H9 (cell line): ENCODE measurements at regions not wholly inside any gene's neighbourhood (a gene's known extent, or its start where the extent isn't known, plus 50 kb on each side); places are given as distances from the start of the nearest gene placed in this dataset.

Source experiments
- DNase-seq: peaks from one replicate; pipeline ENCODE4 v3.0.0-alpha.2; 2017
- H2AFZ ChIP-seq: one replicate; pipeline ENCODE4 v1.6.1; 2013; ENCODE audit warnings: mild to moderate bottlenecking, low read length, control low read depth, moderate library complexity
- H2AK5ac ChIP-seq: 2 replicates; pipeline ENCODE4 v1.6.1; 2013; ENCODE audit warnings: low read length, control low read depth, mixed read lengths; ENCODE audit not compliant: insufficient read length
- H2BK120ac ChIP-seq: one replicate; pipeline ENCODE4 v1.6.1; 2013; ENCODE audit warnings: low read depth, mild to moderate bottlenecking, low read length, control low read depth, inconsistent platforms; ENCODE audit not compliant: poor library complexity, severe bottlenecking
- H2BK12ac ChIP-seq: 2 replicates; pipeline ENCODE4 v1.6.1; 2013; ENCODE audit warnings: low read length, control low read depth, mixed read lengths, low read depth; ENCODE audit not compliant: insufficient read length
- H2BK15ac ChIP-seq: 2 replicates; pipeline ENCODE4 v1.6.1; 2013; ENCODE audit warnings: low read depth, low read length, control low read depth
- H2BK20ac ChIP-seq: one replicate; pipeline ENCODE4 v1.6.1; 2013; ENCODE audit warnings: low read depth, mild to moderate bottlenecking, low read length, control low read depth, inconsistent platforms; ENCODE audit not compliant: poor library complexity, severe bottlenecking
- H2BK5ac ChIP-seq: 2 replicates; pipeline ENCODE4 v1.6.1; 2013; ENCODE audit warnings: low read length, control low read depth, mixed read lengths; ENCODE audit not compliant: insufficient read length
- H3K14ac ChIP-seq: 2 replicates; pipeline ENCODE4 v1.6.1; 2013; ENCODE audit warnings: low read length, control low read depth; ENCODE audit not compliant: insufficient read depth
- H3K18ac ChIP-seq: 2 replicates; pipeline ENCODE4 v1.6.1; 2013; ENCODE audit warnings: low read depth, mild to moderate bottlenecking, mixed read lengths, low read length, control low read depth; ENCODE audit not compliant: insufficient read length
- H3K23ac ChIP-seq: 2 replicates; pipeline ENCODE4 v1.6.1; 2013; ENCODE audit warnings: low read length, control low read depth, mixed read lengths, low read depth; ENCODE audit not compliant: insufficient read length
- H3K23me2 ChIP-seq: 2 replicates; pipeline ENCODE4 v1.6.1; 2013; ENCODE audit warnings: low read depth, mild to moderate bottlenecking, mixed read lengths, low read length, control low read depth; ENCODE audit not compliant: insufficient read length, poor library complexity, severe bottlenecking
- H3K27ac ChIP-seq: 2 replicates; pipeline ENCODE4 v1.5.1; 2013; ENCODE audit warnings: low read length, control low read depth, mixed read lengths, low read depth; ENCODE audit not compliant: insufficient read length
- H3K27me3 ChIP-seq: 2 replicates; pipeline ENCODE4 v1.6.1; 2013; ENCODE audit warnings: low read length, control low read depth, inconsistent platforms; ENCODE audit not compliant: insufficient read depth
- H3K4ac ChIP-seq: 2 replicates; pipeline ENCODE4 v1.6.1; 2013; ENCODE audit warnings: low read depth, mild to moderate bottlenecking, control low read depth, inconsistent platforms, low read length, moderate library complexity
- H3K4me1 ChIP-seq: 2 replicates; pipeline ENCODE4 v1.6.1; 2013; ENCODE audit warnings: low read length, control low read depth, inconsistent platforms; ENCODE audit not compliant: insufficient read depth
- H3K4me2 ChIP-seq: 2 replicates; pipeline ENCODE4 v1.6.1; 2013; ENCODE audit warnings: low read length, control low read depth, mixed read lengths; ENCODE audit not compliant: insufficient read length, insufficient read depth
- H3K56ac ChIP-seq: 2 replicates; pipeline ENCODE4 v1.6.1; 2013; ENCODE audit warnings: low read depth, mild to moderate bottlenecking, mixed read lengths, low read length, control low read depth; ENCODE audit not compliant: insufficient read length
- H3K79me1 ChIP-seq: 2 replicates; pipeline ENCODE4 v1.6.1; 2013; ENCODE audit warnings: low read depth, mild to moderate bottlenecking, moderate library complexity, low read length, control low read depth, inconsistent platforms; ENCODE audit not compliant: insufficient read depth, poor library complexity, severe bottlenecking
- H3K79me2 ChIP-seq: 2 replicates; pipeline ENCODE4 v1.6.1; 2013; ENCODE audit warnings: low read length, control low read depth, inconsistent platforms; ENCODE audit not compliant: insufficient read depth
- H3K9ac ChIP-seq: 2 replicates; pipeline ENCODE4 v1.6.1; 2013; ENCODE audit warnings: low read length, control low read depth, mixed read lengths; ENCODE audit not compliant: insufficient read length; ENCODE audit errors: extremely low read depth
- H3K9me3 ChIP-seq: one replicate; pipeline ENCODE4 v1.6.1; 2013; ENCODE audit warnings: low read depth, low read length, inconsistent platforms; ENCODE audit not compliant: control insufficient read depth
- H3T11ph ChIP-seq: one replicate; pipeline ENCODE4 v1.6.1; 2013; ENCODE audit warnings: mild to moderate bottlenecking, low read length, control low read depth, inconsistent platforms
- H4K20me1 ChIP-seq: one replicate; pipeline ENCODE4 v1.6.1; 2013; ENCODE audit not compliant: control insufficient read depth, insufficient read length, insufficient read depth
- H4K5ac ChIP-seq: 2 replicates; pipeline ENCODE4 v1.6.1; 2013; ENCODE audit warnings: low read depth, mild to moderate bottlenecking, mixed read lengths, low read length, control low read depth; ENCODE audit not compliant: insufficient read length
- H4K8ac ChIP-seq: replicated peaks from 2 replicates; pipeline ENCODE4 v1.6.1; 2013; ENCODE audit warnings: low read length, control low read depth, mixed read lengths, low read depth; ENCODE audit not compliant: insufficient read length
- H4K91ac ChIP-seq: 2 replicates; pipeline ENCODE4 v1.6.1; 2013; ENCODE audit warnings: low read depth, mild to moderate bottlenecking, moderate library complexity, mixed read lengths, low read length, control low read depth; ENCODE audit not compliant: insufficient read length
- H3K27ac Mint-ChIP-seq, 3 experiments: 2 replicates in 2 of 3; 3 replicates in 1 of 3; pipeline ENCODE4 v1.8.0; 2020 to 2021; ENCODE audit warnings: mixed read lengths in 3 of 3, mild to moderate bottlenecking in 1 of 3, moderate library complexity in 1 of 3
- H3K27me3 Mint-ChIP-seq: 2 replicates; pipeline ENCODE4 v1.8.0; 2021; ENCODE audit warnings: low read depth, mild to moderate bottlenecking, moderate library complexity, mixed read lengths
- H3K36me3 Mint-ChIP-seq, 3 experiments: 2 replicates in 2 of 3; 3 replicates in 1 of 3; pipeline ENCODE4 v1.8.0; 2020 to 2021; ENCODE audit warnings: low read depth in 3 of 3, mixed read lengths in 3 of 3; ENCODE audit not compliant: insufficient read depth in 1 of 3
- H3K4me1 Mint-ChIP-seq, 2 experiments: 2 replicates each; pipeline ENCODE4 v1.8.0; 2020; ENCODE audit warnings: mixed read lengths in 2 of 2
- H3K4me3 Mint-ChIP-seq, 2 experiments: 2 replicates in 1 of 2; 3 replicates in 1 of 2; pipeline ENCODE4 v1.8.0; 2020 to 2021; ENCODE audit warnings: mild to moderate bottlenecking in 2 of 2, mixed read lengths in 2 of 2, moderate library complexity in 1 of 2
- H3K9me3 Mint-ChIP-seq, 2 experiments: 2 replicates in 1 of 2; 3 replicates in 1 of 2; pipeline ENCODE4 v1.8.0; 2020; ENCODE audit warnings: mild to moderate bottlenecking in 2 of 2, mixed read lengths in 2 of 2, moderate library complexity in 1 of 2
- WGBS: extraction: QIAGEN DNeasy Blood & Tissue Kit; methylation state at CpG from one replicate; pipeline ENCODE4 v1.1.7; 2013; ENCODE audit warnings: missing lambda C conversion rate, low lambda C conversion rate, mixed read lengths; ENCODE audit not compliant: insufficient read length; ENCODE audit errors: extremely low coverage; 5-methylcytosine and 5-hydroxymethylcytosine counted together
- TF ChIP-seq, protein P1 (sequence below): fragments of 200-600 bp; sonication (generic); conservative IDR thresholded peaks from 3 replicates; pipeline ENCODE4 v1.8.0; 2021; ENCODE audit warnings: antibody characterized with exemption, mild to moderate bottlenecking

DNA sequence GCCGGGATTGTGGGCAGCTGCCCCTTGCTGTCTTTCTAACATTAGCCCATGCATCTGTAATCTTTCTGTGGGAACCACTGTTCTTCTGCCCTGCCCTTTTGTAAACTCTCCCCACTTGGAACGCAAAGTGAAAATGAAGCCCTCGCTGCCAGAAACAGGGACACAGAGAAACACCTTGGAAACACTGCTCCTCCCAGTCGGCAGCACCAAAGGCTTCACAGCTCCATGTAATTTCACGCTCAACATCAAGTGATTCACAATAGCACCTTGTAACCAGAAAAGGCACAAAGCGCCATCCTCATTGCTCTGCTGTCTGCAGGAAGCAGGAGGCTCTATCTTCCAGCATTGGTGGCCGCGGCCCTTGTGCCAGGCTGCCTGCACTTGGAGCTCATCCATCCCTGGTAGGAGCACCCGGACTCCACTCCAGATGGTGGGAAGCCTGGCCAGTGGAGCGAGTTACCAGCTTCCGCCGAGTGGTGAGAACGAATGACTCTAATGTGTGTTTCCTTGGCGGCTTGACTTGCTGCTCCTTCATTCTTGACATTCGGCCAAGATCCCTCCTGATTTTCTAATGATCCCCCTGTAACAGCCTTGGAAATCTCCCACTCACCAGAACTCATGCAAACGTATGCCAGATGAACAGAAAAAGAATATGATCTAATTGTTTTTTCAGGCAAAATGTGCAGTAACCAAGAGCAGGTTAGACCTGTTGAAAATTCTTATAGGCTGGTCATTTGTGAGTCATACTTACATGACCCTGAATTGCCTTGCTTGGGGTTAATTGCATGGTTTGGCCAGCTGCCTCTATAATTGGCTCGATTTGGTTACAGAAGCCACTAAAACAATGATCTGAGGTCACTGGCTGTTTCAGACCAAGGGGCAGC is 169.1 kb upstream of the CDYL start:
- no peak overlapping the region for H3T11ph ChIP-seq
- no peak overlapping the region for H3K9ac ChIP-seq
- H4K20me1 ChIP-seq: no peaks in the 10 kb centered on the region
- no peaks in the 10 kb centered on the region; a peak in 1 of 7 replicates for H3K36me3 Mint-ChIP-seq
- peaks cover 6 to 7% of the 10 kb centered on the region in 2 experiments; a peak in 3 of 4 replicates for H3K4me1 Mint-ChIP-seq
- no peak overlapping the region for H3K56ac ChIP-seq
- H3K9me3 Mint-ChIP-seq: no peaks in the 10 kb centered on the region; a peak in 2 of 5 replicates
- no peaks in the 10 kb centered on the region for H3K4me1 ChIP-seq
- TF ChIP-seq, protein P1, sequence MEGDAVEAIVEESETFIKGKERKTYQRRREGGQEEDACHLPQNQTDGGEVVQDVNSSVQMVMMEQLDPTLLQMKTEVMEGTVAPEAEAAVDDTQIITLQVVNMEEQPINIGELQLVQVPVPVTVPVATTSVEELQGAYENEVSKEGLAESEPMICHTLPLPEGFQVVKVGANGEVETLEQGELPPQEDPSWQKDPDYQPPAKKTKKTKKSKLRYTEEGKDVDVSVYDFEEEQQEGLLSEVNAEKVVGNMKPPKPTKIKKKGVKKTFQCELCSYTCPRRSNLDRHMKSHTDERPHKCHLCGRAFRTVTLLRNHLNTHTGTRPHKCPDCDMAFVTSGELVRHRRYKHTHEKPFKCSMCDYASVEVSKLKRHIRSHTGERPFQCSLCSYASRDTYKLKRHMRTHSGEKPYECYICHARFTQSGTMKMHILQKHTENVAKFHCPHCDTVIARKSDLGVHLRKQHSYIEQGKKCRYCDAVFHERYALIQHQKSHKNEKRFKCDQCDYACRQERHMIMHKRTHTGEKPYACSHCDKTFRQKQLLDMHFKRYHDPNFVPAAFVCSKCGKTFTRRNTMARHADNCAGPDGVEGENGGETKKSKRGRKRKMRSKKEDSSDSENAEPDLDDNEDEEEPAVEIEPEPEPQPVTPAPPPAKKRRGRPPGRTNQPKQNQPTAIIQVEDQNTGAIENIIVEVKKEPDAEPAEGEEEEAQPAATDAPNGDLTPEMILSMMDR: no peak
- H3K79me1 ChIP-seq: no peaks in the 10 kb centered on the region
- no peaks in the 10 kb centered on the region for H3K23me2 ChIP-seq
- H2AK5ac ChIP-seq: no peak overlapping the region
- no peak overlapping the region for H2BK120ac ChIP-seq
- no peaks in the 10 kb centered on the region for H3K79me2 ChIP-seq
- H3K18ac ChIP-seq: no peak overlapping the region
- H2BK5ac ChIP-seq: no peak overlapping the region
- WGBS: no CpG with 5 or more reads among the region's 17 CpGs
- H3K14ac ChIP-seq: no peak overlapping the region
- no peak overlapping the region for H4K91ac ChIP-seq
- no peak overlapping the region for H3K23ac ChIP-seq
- H3K27me3 Mint-ChIP-seq: peaks cover 9% of the 10 kb centered on the region
- no peak overlapping the region for H4K8ac ChIP-seq
- no peak overlapping the region for H4K5ac ChIP-seq
- no peaks in the 10 kb centered on the region for H3K9me3 ChIP-seq
- no peak overlapping the region for H3K27ac ChIP-seq
- H3K27ac Mint-ChIP-seq: peak overlapping the region in 1 of 3 experiments; percentile 57; a peak in 1 of 7 replicates
- H3K4me2 ChIP-seq: no peak overlapping the region
- H3K27me3 ChIP-seq: no peaks in the 10 kb centered on the region
- H2BK12ac ChIP-seq: no peak overlapping the region
- H2AFZ ChIP-seq: no peak overlapping the region
- H2BK20ac ChIP-seq: no peak overlapping the region
- H3K4me3 Mint-ChIP-seq: no peak overlapping the region
- DNase-seq: no peak
- H2BK15ac ChIP-seq: no peak overlapping the region
- H3K4ac ChIP-seq: no peak overlapping the region
